ENCODE measurements at regions not wholly inside any gene's neighbourhood (a gene's known extent, or its start where the extent isn't known, plus 50 kb on each side); places are given as distances from the start of the nearest gene placed in this dataset.

DNA sequence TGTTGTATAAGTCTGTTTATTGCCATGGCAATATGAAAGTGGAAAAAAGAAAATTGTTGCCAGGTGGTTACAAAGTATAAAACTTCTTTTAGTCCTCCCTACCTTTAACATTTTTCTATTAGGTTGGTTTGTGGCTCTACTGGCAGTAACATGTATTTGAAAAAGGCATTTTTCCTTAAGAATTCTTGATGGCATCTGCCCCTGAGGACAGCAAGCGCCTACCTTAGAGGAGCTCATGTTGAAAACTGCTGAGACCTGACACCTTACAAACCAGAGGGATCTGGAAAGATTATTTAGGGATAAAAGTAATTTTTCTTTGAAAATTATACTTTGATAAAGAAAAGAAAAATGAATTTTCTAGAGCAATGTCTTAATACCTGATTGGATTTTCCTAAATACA lies 208.1 kb downstream of the CAVIN4 start:
- TF ChIP-seq CTCF (IDR thresholded peaks at IDR 0.05) (no peak), POLR2A (IDR thresholded peaks at IDR 0.05) (no peak)

Measured in heart left ventricle (tissue), 13 donors.